H1 (cell line): ENCODE measurements at regions not wholly inside any gene's neighbourhood (a gene's known extent, or its start where the extent isn't known, plus 50 kb on each side); places are given as distances from the start of the nearest gene placed in this dataset.
A peak's percentile ranks its signal among the peaks of the same experiment; 100 is the strongest.

Experiments used
- CTCF ChIA-PET: fragments of 300-600 bp; sonication (Branson Sonifier 250); formaldehyde crosslinking; loops from one replicate; lab custom pipeline; 2021; ENCODE audit not compliant: partially characterized antibody; lab: Charles Lee
- POLR2A ChIA-PET: fragments of 300-600 bp; sonication (Branson Sonifier 250); formaldehyde crosslinking; loops from one replicate; lab custom pipeline; 2021; ENCODE audit warnings: inconsistent platforms; ENCODE audit not compliant: partially characterized antibody; lab: Charles Lee
- DNase-seq, 2 experiments: peaks; one replicate each; pipeline versions ENCODE4 v3.0.0 to v3.0.0-alpha.2; 2010 to 2022; ENCODE audit warnings: low spot score in 2 of 2, low read depth in 1 of 2, mixed read lengths in 1 of 2
- FAIRE-seq: peaks from 2 replicates; lab custom pipeline; 2011; peaks lifted over from hg19 to GRCh38; lab: Jason Lieb, UNC
- H2AFZ ChIP-seq: 2 replicates; pipeline ENCODE4 v1.8.1; 2012; ENCODE audit warnings: low read length, inconsistent platforms
- H2AK5ac ChIP-seq: 2 replicates; pipeline ENCODE4 v1.6.1; 2013; ENCODE audit warnings: low read depth, low read length
- H2BK120ac ChIP-seq: replicated peaks from 2 replicates; pipeline ENCODE3; 2013; ENCODE audit warnings: low read depth, low read length, inconsistent platforms
- H2BK12ac ChIP-seq: 2 replicates; pipeline ENCODE4 v1.6.1; 2013; ENCODE audit warnings: low read depth, low read length
- H2BK15ac ChIP-seq: 2 replicates; pipeline ENCODE4 v1.6.1; 2013; ENCODE audit warnings: low read length
- H2BK20ac ChIP-seq: 2 replicates; pipeline ENCODE4 v1.6.1; 2013; ENCODE audit warnings: low read length
- H2BK5ac ChIP-seq: 2 replicates; pipeline ENCODE4 v1.6.1; 2013; ENCODE audit warnings: low read depth, low read length
- H3K14ac ChIP-seq: 2 replicates; pipeline ENCODE4 v1.6.1; 2013; ENCODE audit warnings: inconsistent platforms; ENCODE audit not compliant: insufficient read length
- H3K18ac ChIP-seq: 2 replicates; pipeline ENCODE4 v1.6.1; 2013; ENCODE audit warnings: low read length; ENCODE audit errors: extremely low read depth
- H3K23ac ChIP-seq: 2 replicates; pipeline ENCODE4 v1.6.1; 2013; ENCODE audit warnings: inconsistent platforms; ENCODE audit not compliant: insufficient read length
- H3K23me2 ChIP-seq: 2 replicates; pipeline ENCODE4 v1.6.1; 2013; ENCODE audit warnings: low read depth, low read length
- H3K27ac ChIP-seq: 2 replicates; pipeline ENCODE4 v1.6.1; 2011; ENCODE audit warnings: low read depth, low read length, inconsistent platforms
- H3K27me3 ChIP-seq, 4 experiments: replicated peaks in 1 of 4; 1 replicate in 1 of 4; 2 replicates in 3 of 4; pipeline versions ENCODE4 v1.6.1 to v1.8.1; 2011 to 2013; ENCODE audit warnings: low read length in 3 of 4, mild to moderate bottlenecking in 3 of 4, inconsistent platforms in 2 of 4, mixed read lengths in 2 of 4, moderate library complexity in 1 of 4; ENCODE audit not compliant: control insufficient read depth in 3 of 4, insufficient read depth in 3 of 4; ENCODE audit errors: extremely low read depth in 1 of 4
- H3K36me3 ChIP-seq, 4 experiments: 2 replicates each; pipeline versions ENCODE4 v1.6.1 to v1.8.1; 2011 to 2013; ENCODE audit warnings: mild to moderate bottlenecking in 4 of 4, low read length in 3 of 4, moderate library complexity in 2 of 4, control low read depth in 1 of 4, inconsistent platforms in 1 of 4; ENCODE audit not compliant: insufficient read depth in 4 of 4, control insufficient read depth in 2 of 4
- H3K4ac ChIP-seq: replicated peaks from 2 replicates; pipeline ENCODE3; 2013; ENCODE audit warnings: low read length, low read depth, mixed read lengths, inconsistent platforms; ENCODE audit not compliant: insufficient read length
- H3K4me1 ChIP-seq, 4 experiments: replicated peaks in 1 of 4; 1 replicate in 1 of 4; 2 replicates in 3 of 4; pipeline versions ENCODE4 v1.6.1 to v1.8.1; 2011 to 2013; ENCODE audit warnings: low read length in 3 of 4, inconsistent platforms in 2 of 4, mixed read lengths in 1 of 4; ENCODE audit not compliant: insufficient read depth in 4 of 4, control insufficient read depth in 3 of 4
- H3K4me2 ChIP-seq, 2 experiments: 2 replicates each; pipeline versions ENCODE4 v1.6.1 to v1.8.1; 2011 to 2013; ENCODE audit warnings: low read depth in 2 of 2, low read length in 2 of 2, control low read depth in 1 of 2, inconsistent platforms in 1 of 2, mild to moderate bottlenecking in 1 of 2; ENCODE audit not compliant: insufficient read depth in 1 of 2
- H3K4me3 ChIP-seq, 4 experiments: fragments of 200-600, 300-600 bp in 1 of 4; sonication (generic), shearing (Covaris generic), sonication (Bioruptor Twin) in 1 of 4; 2 replicates each; pipeline versions ENCODE4 v1.5.1 to v1.8.1; 2011 to 2016; ENCODE audit warnings: low read length in 4 of 4, low read depth in 3 of 4, control low read depth in 2 of 4, inconsistent platforms in 2 of 4, mild to moderate bottlenecking in 2 of 4, mixed read lengths in 1 of 4, moderate library complexity in 1 of 4; ENCODE audit not compliant: insufficient read depth in 2 of 4; ENCODE audit errors: extremely low read depth in 1 of 4
- H3K56ac ChIP-seq: replicated peaks from 2 replicates; pipeline ENCODE3; 2013; ENCODE audit warnings: low read depth, mild to moderate bottlenecking, mixed read lengths, low read length, inconsistent platforms; ENCODE audit not compliant: insufficient read length
- H3K79me1 ChIP-seq: 2 replicates; pipeline ENCODE4 v1.6.1; 2013; ENCODE audit warnings: low read depth, low read length, control low read depth
- H3K79me2 ChIP-seq, 2 experiments: 2 replicates each; pipeline versions ENCODE4 v1.6.1 to v1.8.1; 2012 to 2013; ENCODE audit warnings: low read length in 2 of 2, mild to moderate bottlenecking in 2 of 2, inconsistent platforms in 1 of 2; ENCODE audit not compliant: insufficient read depth in 2 of 2, control insufficient read depth in 1 of 2
- H3K9ac ChIP-seq, 4 experiments: replicated peaks in 1 of 4; 1 replicate in 1 of 4; 2 replicates in 3 of 4; pipeline versions ENCODE4 v1.6.1 to v1.8.1; 2011 to 2013; ENCODE audit warnings: low read depth in 3 of 4, low read length in 3 of 4, control low read depth in 2 of 4, mild to moderate bottlenecking in 2 of 4, moderate library complexity in 2 of 4, inconsistent platforms in 1 of 4; ENCODE audit errors: extremely low read depth in 1 of 4
- H3K9me3 ChIP-seq, 2 experiments: 2 replicates each; pipeline versions ENCODE4 v1.6.1 to v1.8.1; 2012 to 2013; ENCODE audit warnings: mild to moderate bottlenecking in 2 of 2, moderate library complexity in 2 of 2, control low read depth in 1 of 2, inconsistent platforms in 1 of 2, low read depth in 1 of 2, low read length in 1 of 2, mixed read lengths in 1 of 2; ENCODE audit not compliant: insufficient read depth in 2 of 2
- H4K20me1 ChIP-seq, 2 experiments: replicated peaks in 1 of 2; 2 replicates each; pipeline versions ENCODE3 to v1.8.1; 2011 to 2013; ENCODE audit warnings: inconsistent platforms in 2 of 2, low read length in 2 of 2, mild to moderate bottlenecking in 1 of 2; ENCODE audit not compliant: insufficient read depth in 2 of 2, control insufficient read depth in 1 of 2
- H4K5ac ChIP-seq: 2 replicates; pipeline ENCODE4 v1.6.1; 2013; ENCODE audit warnings: low read length, low read depth, mixed read lengths, inconsistent platforms; ENCODE audit not compliant: insufficient read length
- H4K8ac ChIP-seq: 2 replicates; pipeline ENCODE4 v1.8.0; 2013; ENCODE audit warnings: mild to moderate bottlenecking, moderate library complexity, low read length, inconsistent platforms; ENCODE audit not compliant: insufficient read depth; ENCODE audit errors: extremely low read depth
- H4K91ac ChIP-seq: replicated peaks from 2 replicates; pipeline ENCODE3; 2013; ENCODE audit warnings: low read length, mixed read lengths, inconsistent platforms; ENCODE audit not compliant: insufficient read length
- GABPA ChIP-seq: IDR thresholded peaks from 2 replicates; pipeline ENCODE4 v1.6.1; 2011; ENCODE audit warnings: mild to moderate bottlenecking, low read length, moderate library complexity, borderline replicate concordance; ENCODE audit not compliant: insufficient read depth
- RAD21 ChIP-seq, 2 experiments: IDR thresholded peaks in 1 of 2; conservative IDR thresholded peaks in 1 of 2; 2 replicates each; pipeline ENCODE4 v1.6.1; 2011; ENCODE audit warnings: low read depth in 2 of 2, low read length in 2 of 2, improper control_type of control experiment in 1 of 2, inconsistent platforms in 1 of 2, mild to moderate bottlenecking in 1 of 2, moderate library complexity in 1 of 2
- WGBS, 2 experiments: shearing (Covaris generic) in 1 of 2; methylation state at CpG; one replicate each; pipeline versions ENCODE4 v1.1.6 to v1.1.7; 2013 to 2015; ENCODE audit warnings: low lambda C conversion rate in 2 of 2, mixed read lengths in 2 of 2, inconsistent platforms in 1 of 2, low coverage in 1 of 2, missing lambda C conversion rate in 1 of 2; ENCODE audit not compliant: insufficient replicate concordance in 2 of 2, insufficient coverage in 1 of 2, insufficient read length in 1 of 2; ENCODE audit errors: extremely low coverage in 1 of 2, missing lambda C conversion rate in 1 of 2; 5-methylcytosine and 5-hydroxymethylcytosine counted together

DNA sequence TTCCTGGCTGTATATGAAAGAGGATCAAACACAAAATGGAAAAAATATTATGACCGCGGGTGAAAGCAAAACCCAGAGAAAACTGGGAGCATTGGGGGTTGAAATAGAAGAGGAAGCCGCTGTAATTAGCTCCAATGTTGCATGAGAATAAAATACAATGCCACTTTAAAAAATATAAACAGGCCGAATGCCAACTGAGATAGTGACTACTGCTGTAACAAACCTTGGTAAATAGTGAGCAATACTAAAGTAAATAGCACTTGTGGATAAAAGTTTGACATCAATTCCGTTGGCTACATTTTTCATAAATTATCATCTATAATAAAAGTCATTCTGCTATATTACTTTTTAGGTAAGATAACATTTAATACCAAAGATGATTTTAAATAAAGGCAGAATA lies 395.8 kb upstream of the MIR17HG start:
- no peak overlapping the region for H2BK120ac ChIP-seq
- no peaks in the 10 kb centered on the region for H3K36me3 ChIP-seq
- H3K4me3 ChIP-seq = no peak overlapping the region
- no peak overlapping the region for H2AK5ac ChIP-seq
- FAIRE-seq = no peak
- H3K79me1 ChIP-seq = no peaks in the 10 kb centered on the region
- H3K23ac ChIP-seq = no peak overlapping the region
- H2AFZ ChIP-seq = no peak overlapping the region
- H3K4me2 ChIP-seq = no peak overlapping the region
- H3K27me3 ChIP-seq = no peaks in the 10 kb centered on the region
- no peak for TF ChIP-seq RAD21 (IDR thresholded peaks at IDR 0.05 in 1 of 2, conservative IDR thresholded peaks at IDR 0.05 in 1 of 2; ENCODE audit: low read depth in 2 of 2, low read length in 2 of 2)
- TF ChIP-seq GABPA = no peak
- TF ChIP-seq, all 59 proteins: peak for 0
- Histone ChIP-seq H4K5ac (no peak overlapping the region), H2BK12ac (no peak overlapping the region), H2BK20ac (no peak overlapping the region), H3K4ac (no peak overlapping the region), H3K56ac (no peak overlapping the region), H4K20me1 (no peaks in the 10 kb centered on the region), H3K79me2 (no peaks in the 10 kb centered on the region), H4K8ac (no peak overlapping the region), H3K14ac (no peak overlapping the region), H3K18ac (no peak overlapping the region), H3K27ac (no peak overlapping the region), H4K91ac (no peak overlapping the region), H3K23me2 (no peaks in the 10 kb centered on the region), H2BK5ac (no peak overlapping the region), H2BK15ac (no peak overlapping the region), H3K4me1 (no peaks in the 10 kb centered on the region), H3K9me3 (no peaks in the 10 kb centered on the region), H3K9ac (peak overlapping the region in 1 of 4 experiments; percentile 34; a peak in 1 of 7 replicates)
- WGBS, 2 experiments = 77% methylated on average over 5 of the region's 5 CpGs; no CpG with 5 or more reads in 1 of the 2 experiments
- DNase-seq = no peak
- CTCF ChIA-PET = interaction anchor here (2.3 kb wide), 1 partner anchor 16 kb away, joined by 8 read pairs; no protein-coding TSS in a partner anchor
- POLR2A ChIA-PET = interaction anchor here (0.7 kb wide), 1 partner anchor 77 kb away, joined by 6 read pairs; no protein-coding TSS in a partner anchor
